Iris pigment epithelial cell (primary cell): ENCODE measurements at regions not wholly inside any gene's neighbourhood (a gene's known extent, or its start where the extent isn't known, plus 50 kb on each side); places are given as distances from the start of the nearest gene placed in this dataset.
"Not testable (repeated sequence)": the region's sequence is repeated elsewhere in the genome, so short reads cannot be mapped to it uniquely, and the experiment has no call there.

ENCODE experiments used
- DNase-seq: peaks from one replicate; pipeline ENCODE4 v3.0.0-alpha.2; 2011; ENCODE audit warnings: low read depth

DNA sequence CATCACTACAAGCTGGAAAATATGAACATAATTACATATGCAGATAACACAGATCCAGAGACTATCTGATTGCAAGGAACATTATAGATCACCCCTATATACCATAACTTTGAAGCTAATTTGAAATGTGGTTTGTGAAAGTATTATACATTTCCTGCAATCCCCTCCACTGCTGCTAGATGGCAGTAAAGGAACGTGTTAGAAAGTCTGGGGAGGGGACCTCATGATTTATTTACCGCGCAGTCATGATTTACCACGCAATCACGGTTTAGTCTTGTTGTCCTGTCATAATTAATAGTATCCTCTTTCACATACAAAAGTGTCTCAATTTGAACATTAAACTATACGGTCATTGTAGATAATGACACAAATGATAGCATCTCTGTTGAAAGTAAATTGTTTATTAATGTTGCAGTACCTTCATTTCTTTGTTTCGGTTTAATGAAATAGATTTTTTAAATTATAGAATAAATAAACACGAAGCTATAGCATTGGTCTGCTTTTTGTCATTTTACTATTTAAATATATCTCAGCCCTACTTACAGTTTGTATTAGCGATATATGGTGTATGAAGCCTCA lies 145.3 kb upstream of the PRSS1 start:
- DNase-seq: peak; percentile 73

DNA sequence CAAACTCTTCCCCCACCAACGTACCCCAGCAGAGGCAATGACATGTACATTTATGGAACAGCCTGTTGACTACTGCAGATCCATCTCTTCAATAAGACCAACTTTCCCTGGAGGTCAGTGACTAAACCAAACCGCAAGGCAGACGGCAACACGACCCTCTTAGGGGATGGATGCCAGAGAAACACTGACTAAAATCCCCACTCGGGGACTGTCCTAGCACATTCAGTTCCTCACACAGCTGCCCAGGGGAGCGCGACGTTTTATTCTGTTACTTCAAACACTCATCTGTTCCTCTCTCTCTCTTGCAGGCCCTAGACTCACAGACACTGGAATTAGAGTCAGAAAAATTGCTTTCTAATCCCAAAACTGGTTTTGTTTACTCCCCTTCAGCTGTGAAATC lies 146.5 kb upstream of the PRSS1 start:
- no peak for DNase-seq

DNA sequence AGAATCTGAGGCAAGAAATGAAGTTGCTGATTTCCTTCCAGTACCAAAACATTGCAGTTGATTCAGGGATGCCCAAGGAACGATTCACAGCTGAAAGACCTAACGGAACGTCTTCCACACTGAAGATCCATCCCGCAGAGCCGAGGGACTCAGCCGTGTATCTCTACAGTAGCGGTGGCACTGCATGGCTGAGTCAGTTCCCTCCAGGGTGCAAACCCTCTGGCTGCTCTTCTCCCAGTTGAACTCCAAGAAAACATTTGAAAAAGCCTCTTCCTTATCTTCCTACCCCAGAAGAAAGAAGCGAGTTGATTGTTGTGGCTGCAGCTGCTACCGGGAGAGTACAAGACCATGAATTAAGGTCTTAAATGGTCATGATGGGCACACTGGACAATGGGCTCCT lies 147.1 kb upstream of the PRSS1 start:
- DNase-seq: no peak

DNA sequence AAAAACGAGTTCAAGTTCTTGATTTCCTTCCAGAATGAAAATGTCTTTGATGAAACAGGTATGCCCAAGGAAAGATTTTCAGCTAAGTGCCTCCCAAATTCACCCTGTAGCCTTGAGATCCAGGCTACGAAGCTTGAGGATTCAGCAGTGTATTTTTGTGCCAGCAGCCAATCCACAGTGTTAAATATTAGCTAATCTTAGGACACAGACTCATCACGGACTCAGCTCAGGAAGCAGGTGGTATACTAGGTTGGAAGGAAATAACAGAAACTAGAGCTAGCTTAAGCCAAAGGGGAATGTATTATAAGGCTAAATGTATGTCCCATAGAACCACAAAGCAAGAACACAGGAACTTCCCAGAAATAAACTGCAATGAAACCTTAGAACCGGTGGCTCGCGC lies 151.0 kb upstream of the PRSS1 start:
- no peak for DNase-seq

DNA sequence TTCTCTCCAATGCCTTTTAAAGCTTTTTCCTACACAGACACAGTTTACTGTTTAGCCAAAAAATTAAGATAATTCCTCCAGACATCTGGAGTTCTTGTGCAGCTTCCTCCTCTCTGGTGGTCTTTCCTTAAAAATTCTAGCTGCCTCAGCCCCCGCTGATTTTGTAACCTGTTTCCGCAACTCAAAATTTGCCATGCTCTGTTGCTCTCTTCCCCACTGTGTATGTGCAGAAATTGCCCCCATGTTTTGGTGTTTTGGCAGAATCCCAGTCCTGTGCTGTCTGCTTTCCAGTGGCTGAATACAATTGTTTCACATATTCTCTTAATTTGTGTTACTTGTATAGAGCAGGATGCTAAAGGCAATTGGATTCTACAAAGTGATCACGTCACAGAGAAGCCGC lies 151.7 kb upstream of the PRSS1 start:
- DNase-seq: no peak

DNA sequence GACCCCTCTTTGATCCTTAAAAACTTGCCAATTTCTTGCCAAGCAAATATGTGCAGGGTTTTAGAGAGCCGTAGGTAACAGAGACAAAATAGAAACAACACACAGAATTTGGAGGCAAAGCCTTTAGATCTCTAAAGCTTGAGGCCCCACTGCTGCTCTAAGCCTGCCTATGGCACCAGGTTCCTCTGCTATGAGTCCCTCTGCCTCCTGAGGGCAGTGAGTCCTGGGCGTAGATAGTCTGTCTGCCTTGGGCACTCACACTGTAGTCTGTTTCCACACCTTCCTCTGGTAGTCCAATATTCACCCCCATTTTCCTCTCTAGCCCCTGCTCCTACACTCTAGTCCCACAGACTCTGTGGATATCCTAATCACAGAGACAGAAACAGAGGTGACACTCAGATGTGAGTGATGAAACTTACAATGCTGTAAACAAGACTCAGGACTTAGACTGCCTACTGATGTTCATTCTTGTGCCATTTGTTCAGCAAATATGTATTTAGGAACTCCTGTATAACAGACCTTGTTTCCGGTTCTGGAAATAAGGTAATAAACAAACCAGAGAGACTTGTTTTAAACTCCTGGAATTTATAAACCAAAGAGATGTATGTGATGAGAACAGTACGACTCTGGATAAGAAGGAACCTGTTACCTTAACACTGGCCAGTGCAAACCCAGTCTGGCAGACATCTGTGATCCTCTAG lies 153.3 kb upstream of the PRSS1 start:
- DNase-seq: no peak

DNA sequence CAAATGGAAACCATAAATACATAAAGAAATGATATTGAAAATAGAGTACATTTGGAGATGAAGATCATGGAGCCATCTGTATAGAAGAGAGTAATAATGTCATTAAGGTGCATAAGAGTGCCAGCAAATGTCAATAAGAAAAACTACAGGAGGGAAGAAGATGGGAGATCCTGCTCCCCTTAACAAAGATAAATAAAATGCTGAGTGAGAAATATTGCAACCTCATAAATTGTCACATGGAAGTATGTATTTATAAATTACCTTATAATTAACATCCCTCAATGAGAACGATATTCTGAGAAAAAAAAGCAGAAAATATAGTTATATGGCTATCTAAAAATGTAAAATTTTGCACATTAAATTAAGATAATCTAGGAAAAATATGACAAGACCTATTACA lies 155.2 kb upstream of the PRSS1 start:
- no peak for DNase-seq

DNA sequence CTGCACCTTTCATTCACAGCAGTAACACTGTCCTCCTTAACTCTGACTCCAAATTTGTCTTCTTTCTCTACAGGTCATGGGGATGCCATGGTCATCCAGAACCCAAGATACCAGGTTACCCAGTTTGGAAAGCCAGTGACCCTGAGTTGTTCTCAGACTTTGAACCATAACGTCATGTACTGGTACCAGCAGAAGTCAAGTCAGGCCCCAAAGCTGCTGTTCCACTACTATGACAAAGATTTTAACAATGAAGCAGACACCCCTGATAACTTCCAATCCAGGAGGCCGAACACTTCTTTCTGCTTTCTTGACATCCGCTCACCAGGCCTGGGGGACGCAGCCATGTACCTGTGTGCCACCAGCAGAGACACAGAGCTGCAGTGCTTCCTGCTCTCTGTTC lies 156.2 kb upstream of the PRSS1 start:
- DNase-seq: no peak

DNA sequence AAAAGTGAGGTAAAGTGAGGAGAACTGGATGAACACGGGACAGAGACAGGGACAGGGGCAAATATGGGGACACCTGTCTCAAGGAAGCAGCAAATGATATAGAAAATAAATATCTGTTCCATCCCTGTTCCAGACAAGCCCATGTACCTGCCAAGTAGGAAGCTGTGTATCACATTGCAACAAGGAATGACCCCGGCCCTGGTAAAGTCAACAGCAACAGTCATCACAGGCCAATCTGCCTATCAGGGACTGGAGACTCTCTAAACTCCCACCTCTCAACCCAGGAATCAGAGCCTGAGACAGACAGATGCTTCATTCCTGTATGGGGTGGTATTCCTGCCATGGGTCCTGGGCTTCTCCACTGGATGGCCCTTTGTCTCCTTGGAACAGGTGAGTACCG lies 156.6 kb upstream of the PRSS1 start:
- DNase-seq: no peak

DNA sequence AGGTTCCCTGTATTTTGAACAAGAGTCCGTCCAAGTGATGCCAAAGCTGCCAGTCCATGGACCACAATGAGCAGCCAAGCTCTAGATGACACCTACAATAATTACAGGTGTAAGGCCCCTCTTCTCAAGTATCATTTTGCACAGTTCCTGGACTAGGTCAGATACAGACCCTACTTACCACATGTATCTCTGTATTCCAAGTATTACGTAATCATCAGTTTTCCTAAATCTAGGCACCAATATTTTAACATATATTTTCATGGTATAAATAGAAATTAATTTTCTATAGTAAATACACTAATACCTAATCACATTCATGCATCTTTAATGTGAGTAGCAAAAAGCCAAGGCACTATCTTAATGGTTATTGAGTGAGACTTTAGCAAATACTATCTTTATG lies 157.0 kb upstream of the PRSS1 start:
- no peak for DNase-seq

DNA sequence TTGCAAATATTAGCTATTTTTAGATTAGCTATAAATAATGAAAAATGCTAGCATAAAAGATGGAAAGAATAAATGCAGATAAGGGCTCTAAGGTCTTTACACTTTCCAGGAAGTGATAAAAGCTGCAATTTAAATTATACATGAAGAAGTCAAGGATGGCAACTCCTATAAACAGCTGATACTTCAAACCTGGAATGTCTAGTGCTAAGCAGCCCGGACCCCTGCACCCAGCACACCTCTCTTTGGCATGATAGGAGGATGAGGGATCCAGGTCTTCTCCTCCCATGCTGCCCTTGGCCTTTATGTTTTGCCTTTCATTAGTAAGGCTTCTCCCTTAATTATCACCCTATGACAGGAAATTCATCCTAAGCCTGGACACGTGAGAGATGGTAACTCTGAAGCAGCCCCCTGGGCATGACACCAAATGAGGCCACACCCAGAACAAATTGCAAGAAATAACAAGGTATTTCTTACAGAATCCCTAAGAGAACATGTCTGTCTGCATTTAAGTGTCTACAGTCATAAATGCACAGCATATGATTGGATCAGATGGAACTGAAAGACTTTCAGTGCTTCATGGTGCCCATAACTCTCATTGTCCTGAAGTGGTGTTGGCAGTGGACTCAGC lies 158.3 kb upstream of the PRSS1 start:
- no peak for DNase-seq

DNA sequence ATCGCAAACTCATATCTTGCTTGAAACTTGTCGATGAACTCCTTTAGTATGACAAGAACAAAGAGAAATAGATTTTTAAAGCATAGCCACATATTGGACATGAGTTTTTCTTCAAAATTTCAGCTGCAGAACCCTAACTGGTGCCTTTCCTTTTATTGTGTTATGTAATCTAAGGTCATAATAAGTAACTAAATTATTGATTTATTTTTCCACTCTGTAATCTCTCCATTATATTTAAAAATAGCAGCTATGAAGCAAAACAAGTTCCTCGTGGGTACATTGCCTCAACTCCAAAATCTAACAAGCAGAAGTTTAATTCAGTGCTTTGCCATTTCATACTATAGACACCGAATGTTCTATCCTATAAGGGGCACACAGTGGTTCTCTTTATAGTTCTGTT lies 159.2 kb upstream of the PRSS1 start:
- DNase-seq: no peak

DNA sequence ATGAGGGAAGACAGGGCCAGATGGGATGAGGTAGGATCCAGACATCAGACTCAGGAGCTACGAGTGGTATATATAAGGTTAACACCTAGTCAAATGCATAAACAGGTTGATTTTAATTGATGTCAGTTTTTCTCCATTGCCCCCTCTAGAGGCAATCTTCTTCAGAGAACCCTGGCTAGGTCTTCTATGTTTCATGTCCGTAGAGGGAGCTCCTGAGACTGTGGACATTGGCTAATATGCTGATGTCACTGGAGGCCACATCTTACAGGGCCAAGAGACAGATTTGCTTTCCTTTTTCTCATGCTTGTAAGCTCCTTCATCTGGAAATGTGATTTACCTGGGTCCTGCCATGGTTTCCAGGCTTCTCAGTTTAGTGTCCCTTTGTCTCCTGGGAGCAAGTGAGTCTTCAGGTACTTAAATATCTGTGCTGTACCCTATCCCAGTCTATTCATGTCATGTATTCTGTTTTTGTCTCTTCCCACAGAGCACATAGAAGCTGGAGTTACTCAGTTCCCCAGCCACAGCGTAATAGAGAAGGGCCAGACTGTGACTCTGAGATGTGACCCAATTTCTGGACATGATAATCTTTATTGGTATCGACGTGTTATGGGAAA lies 161.6 kb upstream of the PRSS1 start:
- peak; percentile 92 for DNase-seq

DNA sequence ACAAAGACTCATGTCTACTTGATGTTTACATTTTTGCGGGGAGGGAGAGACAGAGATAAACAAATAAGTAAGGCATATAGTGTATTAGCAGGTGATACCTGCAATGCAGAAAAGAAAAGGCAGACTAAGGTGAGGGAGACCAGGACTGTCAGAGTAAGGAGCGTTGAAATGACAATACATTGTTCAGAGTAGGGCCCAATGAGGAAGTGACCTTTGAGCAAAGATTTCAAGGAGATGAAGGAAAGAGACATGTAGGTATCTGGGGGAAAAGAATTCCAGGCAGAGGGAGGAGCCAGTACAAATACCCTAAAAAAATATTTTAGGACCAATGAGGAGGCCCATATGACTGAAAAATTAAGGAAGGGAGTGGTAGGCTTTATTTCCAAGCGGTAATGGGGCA lies 162.7 kb upstream of the PRSS1 start:
- no peak for DNase-seq

DNA sequence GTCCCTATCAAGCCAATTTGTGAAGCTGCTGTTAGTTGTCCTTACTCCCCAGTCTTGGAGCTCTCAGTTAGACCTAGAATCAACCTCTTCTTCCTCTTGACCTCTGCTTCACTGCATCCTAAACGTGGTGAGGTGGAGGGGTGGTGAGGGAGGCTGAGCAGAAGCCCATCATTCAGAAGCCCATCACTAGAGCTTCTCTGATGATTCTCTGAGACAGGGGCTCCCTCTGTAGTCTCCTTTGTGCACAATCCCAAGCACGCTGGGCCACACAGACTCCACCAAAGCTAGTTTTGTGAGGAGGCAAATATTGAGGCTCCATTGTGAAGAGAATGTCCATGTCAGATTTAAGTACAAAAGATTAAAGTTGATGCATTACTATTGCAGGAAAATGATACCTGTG lies 163.8 kb upstream of the PRSS1 start:
- DNase-seq: peak; percentile 28

DNA sequence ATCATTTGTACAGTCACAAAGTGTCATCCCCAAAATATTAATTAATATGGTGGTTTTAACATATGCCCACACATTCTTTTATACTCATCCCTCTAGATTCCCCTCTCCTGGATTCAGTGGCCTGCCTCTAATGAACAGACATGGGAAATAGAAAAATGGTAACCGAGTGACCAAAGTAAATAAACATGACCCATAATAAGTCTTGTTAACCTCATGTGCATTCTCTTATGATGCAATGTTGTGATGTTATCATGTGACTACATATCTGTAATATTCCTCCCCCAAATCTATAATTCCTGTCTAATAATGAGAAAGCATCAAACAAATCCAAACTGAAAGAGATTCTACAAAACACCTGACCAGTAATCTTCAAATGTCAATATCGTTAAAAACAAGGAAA lies 164.5 kb upstream of the PRSS1 start:
- peak; percentile 74 for DNase-seq

DNA sequence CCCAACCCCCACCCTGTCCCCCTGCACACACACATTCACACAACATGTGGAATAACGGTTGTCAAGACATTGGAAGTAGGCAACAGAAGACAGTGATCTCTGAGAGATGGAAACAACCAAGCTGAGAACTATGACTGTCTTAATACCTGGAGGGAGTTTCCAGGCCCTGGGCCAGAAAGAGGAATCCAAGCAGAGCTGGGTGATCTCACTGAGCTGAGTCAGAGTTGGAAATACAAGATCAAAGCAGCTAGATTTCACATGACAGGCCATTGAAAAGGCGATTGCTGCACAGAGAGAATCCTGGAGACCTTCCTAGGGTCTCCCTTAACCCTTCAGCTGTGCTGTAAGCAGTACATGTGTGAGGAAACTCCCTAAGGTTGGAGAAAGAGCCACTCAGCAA lies 165.8 kb upstream of the PRSS1 start:
- DNase-seq: peak; percentile 97

DNA sequence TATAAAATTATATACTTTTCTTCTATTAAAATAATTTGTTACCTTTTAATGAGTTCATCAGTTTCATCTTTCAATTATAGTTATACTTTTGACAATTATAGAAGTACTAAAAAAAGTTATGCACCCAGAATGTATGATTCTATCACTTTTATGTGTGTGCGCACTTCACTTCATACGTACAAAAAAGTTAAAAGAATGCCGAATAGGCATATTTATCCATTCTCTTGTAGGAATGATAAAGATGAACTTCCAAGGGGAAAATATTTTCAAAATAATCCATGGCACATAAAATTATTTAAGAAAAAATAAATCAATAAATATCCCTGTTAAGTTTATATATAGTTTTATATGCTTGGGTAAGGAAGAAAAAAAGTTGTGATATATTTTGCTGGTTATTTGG lies 166.9 kb upstream of the PRSS1 start:
- no peak for DNase-seq

DNA sequence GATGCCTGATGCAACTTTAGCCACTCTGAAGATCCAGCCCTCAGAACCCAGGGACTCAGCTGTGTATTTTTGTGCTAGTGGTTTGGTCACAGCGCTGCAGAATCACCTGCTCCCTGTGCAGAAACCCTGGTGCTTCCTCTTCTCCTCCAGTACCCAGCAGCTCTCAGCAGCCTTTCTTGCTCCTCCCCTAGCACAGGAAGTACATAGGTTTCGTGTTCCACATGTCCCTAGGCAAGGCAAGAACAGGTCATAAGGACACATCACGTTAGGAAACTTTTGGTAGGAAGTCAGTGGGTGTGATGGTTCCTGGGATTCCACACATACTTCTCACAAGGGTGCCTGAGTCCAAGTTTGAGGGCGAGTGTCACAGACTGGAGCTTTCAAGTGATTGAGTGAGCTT lies 167.9 kb upstream of the PRSS1 start:
- DNase-seq: peak; percentile 55

DNA sequence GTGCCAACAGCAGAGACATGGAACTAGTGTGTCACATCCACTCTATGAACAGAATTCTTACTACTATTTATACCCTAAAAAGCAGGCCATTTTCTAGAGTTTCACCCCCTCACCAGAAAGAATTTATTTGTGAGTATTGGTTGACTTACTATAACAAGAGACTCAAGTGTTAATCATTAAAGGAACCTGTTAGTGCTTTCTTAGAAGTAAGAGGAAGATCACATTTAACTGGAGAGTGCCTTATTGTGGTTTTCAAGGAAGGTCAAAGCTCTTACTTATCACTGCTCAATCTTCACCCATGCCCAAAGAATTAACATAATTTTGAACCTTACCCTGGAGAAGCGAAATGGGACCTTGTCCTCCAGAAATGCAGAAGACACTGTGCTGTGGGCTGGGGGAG lies 169.3 kb upstream of the PRSS1 start:
- DNase-seq: no peak

DNA sequence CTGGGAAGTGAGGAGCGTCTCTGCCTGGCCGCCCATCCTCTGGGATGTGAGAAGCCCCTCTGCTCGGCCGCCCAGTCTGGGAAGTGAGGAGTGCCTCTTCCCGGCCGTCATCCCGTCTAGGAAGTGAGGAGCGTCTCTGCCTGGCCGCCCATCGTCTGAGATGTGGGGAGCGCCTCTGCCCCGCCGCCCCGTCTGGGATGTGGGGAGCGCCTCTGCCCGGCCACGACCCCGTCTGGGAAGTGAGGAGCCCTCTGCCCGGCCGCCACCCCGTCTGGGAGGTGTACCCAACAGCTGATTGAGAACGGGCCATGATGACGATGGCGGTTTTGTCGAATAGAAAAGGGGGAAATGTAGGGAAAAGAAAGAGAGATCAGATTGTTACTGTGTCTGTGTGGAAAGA lies 173.9 kb upstream of the PRSS1 start:
- not testable (repeated sequence) for DNase-seq

DNA sequence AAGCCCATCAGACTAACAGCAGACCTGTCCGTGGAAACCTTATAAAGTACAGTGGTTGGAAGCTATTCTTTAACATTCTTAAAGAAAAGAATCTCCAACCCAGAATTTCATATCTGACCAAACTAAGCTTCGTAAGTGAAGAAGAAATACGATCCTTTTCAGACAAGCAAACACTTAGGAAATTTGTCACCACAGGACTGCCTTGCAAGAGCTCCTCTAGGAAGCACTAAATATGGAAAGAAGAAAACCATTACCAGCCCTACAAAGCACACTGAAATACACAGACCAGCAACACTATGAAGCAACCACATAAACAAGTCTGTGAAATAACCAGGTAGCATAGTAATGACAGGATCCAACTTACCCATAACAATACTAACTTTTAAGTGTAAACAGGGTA lies 177.7 kb upstream of the PRSS1 start:
- peak; percentile 66 for DNase-seq

DNA sequence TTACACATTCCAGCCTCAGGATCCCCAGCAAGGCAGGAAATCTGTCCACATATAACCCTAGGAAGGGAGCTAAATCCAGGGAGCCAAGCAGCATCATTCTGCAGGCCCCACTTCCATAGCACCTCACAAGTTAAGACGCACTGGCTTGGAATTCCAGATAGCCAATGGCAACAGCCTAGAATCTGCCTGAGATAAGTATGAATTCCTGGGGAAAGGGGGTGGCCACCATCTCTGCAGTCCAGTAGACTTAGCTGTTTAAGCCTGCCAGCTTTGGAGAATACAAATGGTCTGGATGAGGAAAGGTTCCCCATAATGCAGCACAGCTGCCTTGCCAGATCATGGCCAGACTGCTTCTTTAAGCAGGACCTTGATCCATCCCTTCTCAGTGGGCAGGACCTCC lies 179.4 kb upstream of the PRSS1 start:
- DNase-seq: peak; percentile 40
